CD1c-positive myeloid dendritic cell (primary cell): ENCODE measurements at regions not wholly inside any gene's neighbourhood (a gene's known extent, or its start where the extent isn't known, plus 50 kb on each side); places are given as distances from the start of the nearest gene placed in this dataset.

Experiments
- DNase-seq: peaks from one replicate; pipeline ENCODE4 v3.0.0-alpha.2; 2016; ENCODE audit errors: extremely low spot score

- DNase-seq: no peak
Measured at GRCh38 chr15:88315221-88315878, 58.8 kb upstream of the NTRK3 start.

DNA sequence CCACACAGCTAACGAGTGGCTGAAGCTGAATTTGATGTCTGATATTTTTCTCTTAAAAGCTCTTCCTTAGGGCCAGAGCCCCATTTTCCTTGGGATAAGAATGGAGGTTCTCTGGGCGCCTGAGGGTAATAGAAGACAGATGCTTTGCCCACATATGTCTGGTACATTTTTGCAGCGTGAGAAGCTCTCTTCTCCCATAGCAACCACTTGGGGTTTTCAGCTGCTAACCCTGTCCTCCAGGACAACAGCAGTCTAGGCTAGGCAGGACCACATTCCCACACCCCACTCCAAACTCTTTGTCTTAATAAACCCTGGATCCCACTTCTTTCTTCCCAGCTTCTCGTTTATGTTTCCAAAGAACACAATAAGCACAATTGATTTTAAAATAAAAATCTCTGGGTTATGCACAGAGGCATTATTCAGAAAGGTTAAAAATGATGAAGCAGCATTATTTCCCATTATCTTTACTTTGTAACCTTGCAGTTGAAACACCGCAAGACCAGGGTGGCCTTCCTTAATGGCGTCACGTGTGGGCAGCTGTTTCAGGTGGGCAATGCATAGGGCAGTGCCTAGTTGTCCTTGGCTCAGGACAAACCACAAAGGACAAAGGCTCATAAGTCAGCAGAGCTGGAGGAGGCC, 56.5 kb upstream of the NTRK3 start:
- no peak for DNase-seq

- DNase-seq: no peak
Measured at GRCh38 chr15:88309363-88309762, 52.8 kb upstream of the NTRK3 start.

GRCh38 chr15:88307344-88307743, 50.8 kb upstream of the NTRK3 start:
- no peak for DNase-seq
